GM21515 (cell line): ENCODE measurements at regions not wholly inside any gene's neighbourhood (a gene's known extent, or its start where the extent isn't known, plus 50 kb on each side); places are given as distances from the start of the nearest gene placed in this dataset.

Experiments used
- ATAC-seq: cut with Tn5 transposase; IDR thresholded peaks from one replicate; pipeline ENCODE4 v1.9.1; 2021; ENCODE audit not compliant: unreplicated experiment

DNA sequence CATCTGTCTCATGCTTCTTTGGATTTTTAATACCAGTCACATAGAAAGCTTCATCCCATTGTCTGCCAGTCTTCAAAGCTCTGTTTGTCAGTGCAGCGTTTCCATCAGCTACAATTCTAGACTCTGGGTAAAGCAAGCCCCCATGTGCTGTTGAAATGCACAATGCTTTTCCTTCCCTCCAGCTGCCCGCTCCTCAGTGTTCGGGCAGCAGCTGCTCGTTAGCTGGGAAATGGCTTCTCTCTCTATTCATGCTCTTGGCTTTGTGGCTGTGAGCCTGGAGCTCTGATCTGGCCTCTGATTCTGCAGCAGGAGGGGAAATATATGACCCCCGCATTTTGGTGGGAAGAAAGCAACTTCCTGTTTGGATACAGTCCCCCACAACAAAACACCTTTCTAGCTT, 213.0 kb upstream of the CDYL start:
- no peak for ATAC-seq

DNA sequence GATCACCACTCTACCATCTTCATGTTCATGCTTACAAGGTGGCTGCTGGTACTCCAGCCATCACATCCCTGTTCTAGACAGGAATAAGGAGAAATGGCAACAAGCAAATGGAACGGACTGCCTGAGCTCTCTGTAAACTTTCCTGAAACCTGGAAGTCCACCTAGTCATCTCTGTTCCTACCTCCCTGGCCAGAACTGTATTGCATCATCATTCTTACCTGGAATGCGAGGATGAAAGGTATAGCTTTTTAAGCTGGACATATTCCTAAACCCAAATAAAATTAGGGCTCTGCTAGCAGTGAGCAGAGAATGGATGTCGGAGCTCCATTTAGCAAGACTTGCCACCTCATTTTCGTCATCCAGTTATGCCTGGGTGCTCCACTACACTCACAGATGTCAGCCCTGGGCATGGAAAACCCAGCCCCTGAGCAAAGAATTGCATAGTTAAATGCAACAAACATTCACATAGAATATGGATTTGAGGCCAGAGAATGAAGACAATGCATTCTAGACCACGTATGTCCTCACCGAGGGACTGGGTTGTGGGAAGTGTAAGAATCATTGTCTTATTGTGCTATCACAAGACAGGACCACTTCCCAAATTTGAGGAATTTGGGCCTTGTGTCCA, 214.3 kb upstream of the CDYL start:
- no peak for ATAC-seq

DNA sequence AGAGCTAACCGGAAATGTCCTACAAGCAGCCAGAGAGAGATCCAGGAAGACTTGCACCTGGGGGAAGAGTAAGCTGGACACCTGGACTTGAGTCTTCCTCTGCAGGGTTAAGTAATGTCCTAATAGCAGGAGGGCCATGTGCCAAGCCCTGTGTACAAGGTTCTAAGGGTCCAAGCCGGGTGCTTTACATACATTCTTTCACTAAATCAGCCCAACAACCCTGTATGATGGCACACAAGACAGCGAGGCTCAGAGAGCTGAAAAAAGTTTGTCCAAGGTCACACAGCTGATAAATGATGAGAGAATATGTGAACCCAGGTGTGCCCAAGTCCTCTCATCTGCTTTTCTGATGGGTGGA, 215.1 kb upstream of the CDYL start:
- no peak for ATAC-seq

DNA sequence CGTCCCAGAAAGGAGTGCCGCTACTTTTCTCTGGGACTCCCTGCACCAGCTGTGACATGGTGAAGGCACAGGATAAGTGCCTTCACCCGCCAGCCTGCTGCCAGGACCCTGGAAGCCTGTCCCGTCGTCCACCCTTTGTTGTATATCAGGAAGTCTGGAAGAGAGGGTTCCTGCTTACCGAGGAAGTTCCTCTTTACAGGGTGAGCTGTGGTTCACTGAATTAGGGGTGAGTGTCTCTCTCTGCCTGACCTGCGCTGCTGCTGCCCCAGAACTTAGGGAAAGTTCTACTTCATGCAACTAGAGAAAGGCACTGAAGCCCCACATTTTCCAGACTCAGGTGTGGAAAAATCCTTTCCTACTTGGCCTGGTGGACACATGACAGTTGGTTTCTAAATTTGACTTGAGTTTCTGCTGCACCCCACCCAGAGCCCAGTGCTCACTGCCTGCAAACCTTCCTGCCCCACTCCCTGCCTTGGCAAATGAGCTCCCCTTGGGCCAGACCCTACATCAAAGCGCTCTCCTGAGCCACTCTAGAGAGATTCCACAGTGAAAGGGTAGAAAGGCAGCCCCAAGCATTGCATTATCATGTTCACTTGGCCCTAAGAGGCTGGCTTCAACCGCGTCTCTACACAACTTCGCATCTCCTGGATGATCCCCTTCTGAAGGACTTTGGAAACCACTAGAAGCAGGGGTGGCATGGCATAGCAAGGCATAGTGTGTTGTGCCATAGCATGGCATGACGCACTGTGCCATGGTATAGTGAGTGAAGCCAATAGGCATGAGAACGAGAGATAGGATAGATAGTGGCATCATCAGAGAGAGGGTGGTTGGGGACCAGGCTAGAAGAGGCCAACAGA, 215.8 kb upstream of the CDYL start:
- no peak for ATAC-seq

DNA sequence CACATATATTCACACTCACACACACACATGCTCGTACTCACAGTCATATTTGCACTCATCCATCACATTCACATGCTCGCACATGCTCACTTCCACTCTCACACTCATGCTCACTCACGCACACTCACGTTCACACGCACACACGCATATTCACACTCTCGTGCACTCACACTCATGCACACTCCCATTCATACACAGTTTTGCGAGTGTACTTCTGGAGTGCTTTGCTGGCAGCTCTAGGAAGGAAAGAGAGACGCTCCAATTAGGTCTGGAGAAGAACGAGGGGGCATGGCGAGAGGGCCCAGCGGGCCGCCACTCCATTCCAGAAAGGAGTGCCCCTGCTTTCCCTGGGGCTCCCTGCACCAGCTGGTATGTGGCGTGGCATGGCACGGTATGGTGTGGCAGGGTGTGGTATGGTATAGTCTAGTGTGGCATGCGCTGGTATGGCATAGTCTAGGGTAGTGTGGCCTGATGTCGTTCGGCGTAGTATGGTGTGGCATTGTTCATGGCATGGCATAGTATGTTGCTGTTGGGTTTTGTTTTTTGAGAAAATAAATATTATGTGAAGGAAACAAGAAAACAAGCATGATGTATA, 216.8 kb upstream of the CDYL start:
- no peak for ATAC-seq

DNA sequence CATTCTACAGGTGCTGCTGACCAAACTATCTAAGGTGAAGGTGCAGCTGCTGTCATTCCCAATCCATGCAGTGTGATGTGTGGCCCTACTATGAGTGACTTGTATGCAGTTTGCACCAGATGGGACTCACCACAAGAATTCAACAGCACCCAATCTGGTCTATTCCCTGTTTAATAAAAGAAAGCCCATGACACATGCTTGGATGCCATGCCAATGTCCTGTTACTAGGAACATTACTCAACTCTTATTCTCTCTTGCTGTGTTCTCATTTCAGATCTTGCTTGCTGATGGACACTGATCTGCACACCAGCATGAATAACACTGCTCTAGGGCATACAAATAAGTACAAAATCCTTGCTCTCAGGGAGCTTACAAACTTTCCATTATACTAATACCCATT, 221.6 kb upstream of the CDYL start:
- no peak for ATAC-seq

DNA sequence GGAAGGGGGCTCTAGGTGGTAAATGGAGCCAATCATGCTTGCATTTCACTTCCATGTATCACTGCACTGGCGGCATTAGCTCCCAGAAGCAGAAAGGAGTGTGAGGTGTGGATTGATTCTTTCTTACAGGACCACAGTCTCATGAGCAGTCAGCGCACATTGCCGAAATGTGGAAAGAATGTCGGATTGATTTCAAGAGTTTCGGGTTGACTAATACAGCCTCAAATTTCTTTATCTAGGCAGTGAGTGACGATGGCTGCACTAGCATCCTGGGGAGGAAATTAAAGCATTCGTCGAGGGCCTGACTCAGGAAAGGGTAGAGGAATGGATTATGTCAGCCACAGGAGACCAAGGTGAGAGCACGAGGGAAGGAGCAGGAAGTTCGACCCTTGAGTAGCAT, 222.8 kb upstream of the CDYL start:
- ATAC-seq = no peak

DNA sequence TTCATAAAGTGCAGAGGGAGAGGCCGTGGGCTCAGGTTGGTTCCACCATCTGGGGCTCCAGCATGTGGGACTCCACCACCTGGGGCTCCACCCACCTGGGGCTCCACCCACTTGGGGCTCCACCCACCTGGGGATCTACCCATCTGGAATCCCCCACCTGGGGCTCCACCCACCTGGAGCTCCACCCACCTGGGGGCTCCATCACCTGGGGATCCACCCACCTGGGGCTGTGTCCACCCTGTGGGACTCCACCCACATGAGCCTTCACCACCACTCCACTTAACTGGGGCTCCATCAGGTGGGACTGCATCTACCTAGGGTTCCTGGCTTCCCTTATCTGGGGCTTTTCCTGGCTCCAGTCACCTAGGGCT, 226.0 kb upstream of the CDYL start:
- no peak for ATAC-seq

DNA sequence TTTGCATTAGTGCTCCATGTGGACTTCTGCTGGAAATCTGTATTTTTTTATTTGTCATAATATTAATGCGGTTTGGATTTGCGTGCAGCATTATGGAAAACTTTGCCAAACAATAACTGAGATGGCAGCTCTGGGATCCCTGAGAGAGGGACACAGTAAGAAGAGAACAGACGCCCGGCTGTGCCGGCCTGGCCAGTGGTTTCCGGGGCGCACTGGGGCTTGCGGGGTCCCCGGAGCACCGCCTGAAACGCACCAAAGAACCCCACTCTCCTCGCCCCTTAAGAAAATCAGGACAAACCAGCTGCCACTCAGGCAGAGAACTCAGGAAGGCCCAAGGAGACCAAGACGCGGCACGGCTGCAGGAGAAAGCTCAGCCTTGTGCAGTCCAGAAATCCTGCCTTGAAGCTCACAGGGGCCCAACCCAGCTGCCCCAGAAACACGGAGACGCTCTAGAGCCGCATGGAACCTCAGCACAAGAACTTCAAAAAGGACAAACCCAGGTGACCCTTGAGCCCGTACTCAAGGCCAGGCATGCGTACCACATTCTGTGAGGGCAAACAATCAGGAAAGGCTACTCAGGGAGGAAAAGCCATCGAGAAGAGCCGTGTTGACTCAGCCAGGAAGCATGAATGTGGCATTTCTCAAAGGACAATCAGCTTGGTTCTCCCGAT, 226.5 kb upstream of the CDYL start:
- ATAC-seq = no peak

DNA sequence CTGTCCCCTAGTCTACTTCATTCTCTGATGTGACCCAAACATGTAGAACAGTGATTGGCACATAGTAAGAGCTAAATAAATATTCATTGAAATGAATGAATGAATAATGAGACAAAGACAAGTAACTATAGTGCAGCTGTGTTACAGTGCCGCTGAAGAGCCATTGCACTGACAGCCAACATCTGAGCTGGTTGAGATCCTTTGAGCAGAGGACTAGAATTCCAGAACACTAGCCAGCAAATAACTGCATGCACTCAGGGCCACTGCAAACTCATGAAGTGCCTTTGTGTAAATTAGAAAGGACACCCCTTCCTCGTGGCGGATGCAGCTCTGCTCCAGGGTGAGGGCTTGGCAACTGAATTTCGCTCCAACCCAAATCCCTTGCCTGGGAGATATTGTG, 230.3 kb upstream of the CDYL start:
- ATAC-seq = no peak

DNA sequence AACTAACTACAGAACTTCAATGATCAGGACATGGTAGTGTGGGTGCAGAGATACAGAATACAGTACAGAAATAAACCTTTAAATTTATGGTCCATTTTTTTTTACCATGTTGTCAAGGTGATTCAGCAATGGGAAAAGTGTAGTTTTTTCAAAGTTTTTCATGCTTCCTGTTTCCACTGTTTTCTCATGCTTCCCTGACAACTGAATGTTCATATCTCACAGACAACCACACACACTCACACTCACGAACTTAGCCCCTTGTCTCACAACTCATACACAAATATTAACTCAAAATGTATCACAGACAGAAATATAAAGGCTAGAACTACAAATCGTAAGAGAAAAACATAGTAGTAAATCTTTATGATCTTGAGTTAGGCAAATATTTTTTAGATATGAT, 232.6 kb upstream of the CDYL start:
- no peak for ATAC-seq

DNA sequence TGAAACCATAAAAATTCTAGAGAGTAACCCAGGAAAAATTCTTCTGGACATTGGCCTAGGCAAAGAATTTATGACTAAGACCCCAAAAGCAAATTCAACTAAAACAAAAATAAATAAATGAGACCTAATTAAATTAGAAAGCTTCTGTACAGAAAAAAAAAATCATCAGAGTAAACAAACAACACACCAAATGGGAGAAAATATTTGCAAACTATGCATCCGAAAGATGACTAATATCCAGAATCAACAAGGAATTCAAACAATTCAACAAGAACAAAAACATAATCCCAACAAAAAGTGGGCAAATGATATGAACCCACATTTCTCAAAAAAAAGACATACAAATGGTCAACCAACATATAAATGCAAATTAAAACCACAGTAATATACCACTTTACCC, 242.6 kb upstream of the CDYL start:
- ATAC-seq = no peak

DNA sequence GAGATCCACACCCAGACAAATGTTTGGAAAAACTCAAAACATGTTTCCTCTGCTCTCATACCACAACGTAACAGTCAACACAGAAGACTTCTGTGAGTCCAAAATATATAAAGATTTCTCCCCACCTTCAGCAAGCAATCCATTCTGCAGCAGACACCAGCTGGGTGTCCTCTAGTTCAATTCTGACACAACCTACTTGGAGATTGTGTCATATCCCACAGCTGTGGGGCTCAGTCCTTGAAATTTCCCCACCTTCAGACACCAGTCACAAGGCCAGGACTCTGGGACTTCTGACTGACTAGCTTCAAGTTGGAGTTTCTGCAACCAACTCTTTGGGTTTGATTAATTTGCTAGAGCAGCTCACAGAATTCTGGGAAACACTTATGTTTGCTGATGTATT, 244.8 kb upstream of the CDYL start:
- ATAC-seq = no peak

DNA sequence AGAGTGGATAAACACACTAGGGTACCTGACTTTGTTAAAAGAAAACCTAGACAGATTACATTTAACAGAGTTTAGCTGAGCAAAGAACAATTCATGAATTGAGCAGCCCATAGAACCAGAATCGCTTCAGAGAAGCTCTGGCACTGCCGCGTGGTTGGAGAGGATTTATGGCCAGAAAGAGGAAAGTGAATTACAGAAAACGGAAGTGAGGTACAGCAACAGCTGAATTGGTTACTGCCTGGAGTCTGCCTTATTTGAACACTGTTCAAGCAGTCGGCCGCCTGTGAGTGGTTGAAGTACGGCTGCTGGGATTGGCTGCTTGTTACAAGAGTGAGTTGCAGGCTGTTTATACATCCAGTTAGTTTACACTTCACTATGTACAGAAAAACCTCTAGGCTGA, 253.8 kb upstream of the CDYL start:
- ATAC-seq = no peak

DNA sequence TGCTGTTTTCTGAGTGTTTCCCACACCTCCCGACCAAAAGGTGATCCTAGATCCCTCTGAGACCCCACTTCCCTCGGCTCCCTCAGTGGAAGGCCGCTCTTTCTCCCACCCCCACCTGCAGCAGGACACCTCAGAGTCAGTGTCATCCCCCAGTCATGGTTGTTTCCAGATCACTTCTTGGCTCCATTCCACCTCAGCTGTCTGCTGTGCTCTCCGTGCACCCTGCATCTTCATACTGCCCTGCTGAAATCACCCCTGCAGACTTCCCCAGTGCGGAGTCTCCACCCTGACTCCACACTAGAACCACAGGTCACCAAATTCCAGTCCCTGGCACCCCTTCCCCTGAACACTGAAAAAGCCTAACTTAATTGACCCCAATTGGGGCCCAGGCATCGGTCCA, 255.1 kb upstream of the CDYL start:
- ATAC-seq = no peak

DNA sequence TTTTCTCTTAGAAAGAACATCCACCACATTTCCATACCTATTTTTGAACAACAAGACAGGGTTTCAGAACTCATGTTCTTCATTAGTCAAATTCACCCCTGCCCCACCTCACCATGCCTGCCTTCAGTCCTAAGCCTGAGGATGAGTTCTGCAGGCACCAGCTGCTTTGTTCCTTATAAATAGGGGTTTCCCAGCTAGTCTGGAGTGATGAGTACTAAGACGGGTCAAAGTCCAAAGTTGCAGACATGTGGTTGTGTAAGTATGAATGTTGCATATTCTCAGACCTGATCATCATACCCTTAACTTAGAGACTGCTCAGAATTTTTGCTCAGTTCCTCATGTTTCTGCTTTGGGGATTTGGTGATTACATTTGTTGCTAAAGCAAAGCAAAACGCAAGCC, 257.7 kb upstream of the CDYL start:
- ATAC-seq = no peak

DNA sequence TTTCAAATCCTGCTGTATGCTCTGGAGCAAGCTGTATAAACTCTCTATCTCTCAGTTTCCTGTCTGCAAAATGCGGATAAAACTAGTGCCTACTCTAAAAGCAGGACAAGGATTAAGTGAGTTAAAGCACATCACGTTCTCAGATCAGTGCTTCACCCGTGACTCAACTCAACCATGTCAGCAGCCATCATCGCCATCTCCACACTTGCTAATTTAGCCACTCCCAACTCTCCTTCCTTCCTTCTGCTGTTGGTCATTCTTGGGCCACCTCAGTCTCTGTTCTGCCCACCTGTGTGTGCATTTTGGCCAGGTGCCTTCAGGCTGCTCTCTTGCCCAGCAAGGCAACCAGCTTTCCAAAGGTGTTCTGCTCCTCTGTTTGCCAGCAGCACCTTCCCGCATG, 260.0 kb upstream of the CDYL start:
- ATAC-seq = no peak

DNA sequence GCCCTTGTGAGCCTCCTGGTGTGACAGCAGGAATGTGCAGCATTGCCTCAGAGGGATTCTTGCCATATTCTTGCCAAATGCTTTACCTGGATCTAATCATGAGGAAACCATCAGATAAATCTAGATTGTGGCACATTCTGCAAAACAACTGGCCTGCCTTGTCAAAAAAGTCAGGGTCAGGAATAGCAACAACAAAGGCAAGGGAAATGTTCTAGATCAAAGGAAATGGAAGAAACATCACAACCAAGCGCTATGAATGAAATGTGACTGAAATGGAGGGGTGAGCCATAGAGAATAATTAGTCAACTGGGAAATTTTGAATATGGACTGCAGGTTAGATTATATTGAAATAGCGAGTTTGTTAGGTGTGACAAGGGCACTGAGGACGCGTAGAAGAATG, 262.6 kb upstream of the CDYL start:
- no peak for ATAC-seq

DNA sequence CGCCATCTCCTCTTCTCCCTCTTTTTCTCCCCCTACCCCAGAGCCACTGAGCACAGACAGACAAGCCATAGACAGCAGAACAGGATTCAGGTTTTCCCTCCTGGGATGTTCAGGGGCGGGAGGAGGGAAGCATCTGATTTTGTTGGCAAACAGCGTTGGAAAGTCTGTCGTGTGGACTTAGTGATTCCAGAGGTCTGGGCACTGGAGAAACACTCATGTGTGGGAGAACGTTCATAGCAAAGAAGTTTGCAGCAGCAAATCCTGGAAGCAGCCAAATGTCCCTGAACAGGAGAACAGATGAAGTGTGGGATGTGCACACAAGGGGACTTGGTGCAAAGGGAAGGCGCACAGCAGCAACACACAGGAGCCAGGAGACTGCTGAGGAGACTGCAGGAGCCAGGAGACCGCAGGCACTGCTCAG, 264.1 kb upstream of the CDYL start:
- ATAC-seq = no peak

DNA sequence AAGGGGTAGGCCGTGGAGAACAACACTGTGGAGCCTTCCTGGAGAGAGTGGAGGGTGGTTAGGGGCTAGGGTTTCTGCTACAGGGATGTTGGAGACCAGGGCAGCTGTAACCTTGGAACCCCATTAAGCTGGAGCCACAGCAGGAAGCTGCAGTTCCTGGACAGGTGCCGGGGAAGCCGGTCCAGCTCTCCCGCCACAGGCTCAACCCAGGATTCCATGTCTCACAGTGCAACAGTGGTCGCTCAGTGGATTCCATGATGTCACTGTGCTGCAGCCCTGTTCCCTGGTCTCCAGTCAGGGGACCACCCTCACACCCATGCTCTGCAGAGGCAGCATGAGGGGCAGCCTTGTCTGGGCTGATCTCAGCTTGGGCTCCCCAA, 264.6 kb upstream of the CDYL start:
- no peak for ATAC-seq

DNA sequence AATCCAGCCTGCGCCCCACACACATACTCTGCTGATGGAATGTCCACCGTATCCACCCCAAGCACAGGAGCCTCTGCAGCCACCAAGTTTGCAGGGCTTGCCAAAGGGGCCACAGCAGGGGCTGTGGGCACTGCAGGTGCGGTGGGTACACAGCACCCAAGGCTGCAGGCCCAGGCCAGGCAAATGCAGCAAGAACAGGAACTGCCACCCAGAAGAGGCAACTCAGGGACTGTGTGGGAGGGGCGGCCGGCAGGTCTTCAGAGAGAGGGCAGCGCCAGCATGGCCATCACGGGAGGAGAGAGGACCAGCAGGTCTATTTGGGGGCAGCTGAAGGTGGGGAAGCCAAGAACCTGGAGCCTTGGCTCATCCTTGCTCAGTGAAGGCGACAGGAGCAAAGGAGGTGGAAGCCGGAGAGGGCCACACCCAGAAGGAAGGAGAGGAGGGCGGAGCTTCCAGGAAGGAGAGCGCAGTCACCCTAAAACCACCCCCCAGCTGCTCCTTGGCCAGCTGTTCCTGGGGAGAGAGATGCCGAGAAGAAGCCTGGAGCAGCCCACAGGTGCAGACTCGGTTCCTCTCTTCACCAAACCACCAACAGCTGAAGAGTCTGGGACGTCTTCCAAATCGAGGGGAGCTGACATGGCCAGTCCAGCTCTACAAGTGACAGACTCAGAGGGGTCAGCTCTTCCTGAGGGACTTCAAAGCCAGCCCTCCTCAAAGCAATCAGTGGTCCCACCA, 265.1 kb upstream of the CDYL start:
- no peak for ATAC-seq
